ENCODE measurements at regions not wholly inside any gene's neighbourhood (a gene's known extent, or its start where the extent isn't known, plus 50 kb on each side); places are given as distances from the start of the nearest gene placed in this dataset.

DNA sequence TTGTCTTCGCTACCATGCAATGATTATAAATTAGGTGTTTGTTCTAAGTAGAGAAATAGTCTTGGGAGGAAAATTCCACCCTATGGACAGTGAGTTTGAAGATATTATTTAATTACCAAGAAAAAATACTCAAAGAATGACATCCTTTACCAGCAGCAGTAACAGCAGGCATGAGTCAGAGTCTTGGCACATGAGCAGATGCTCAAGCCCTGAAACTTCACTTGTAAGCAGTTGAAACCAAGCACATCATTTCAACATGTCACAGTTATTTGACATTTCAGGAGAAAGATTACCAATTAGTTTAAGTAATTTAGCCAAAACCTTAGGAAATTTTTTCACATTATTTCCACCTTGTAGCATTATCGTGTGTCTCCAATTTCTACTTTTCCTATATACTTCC is 99.2 kb downstream of the C12orf50 start:
- DNase-seq (ENCODE audit: insufficient read length, low spot score) (no peak), FAIRE-seq (no peak)

- FAIRE-seq (no peak), DNase-seq (ENCODE audit: insufficient read length, low spot score) (no peak)
Observed at GRCh38 chr12:87929346-87929745, 99.9 kb downstream of the C12orf50 start.

- no peak for FAIRE-seq
- no peak for DNase-seq (ENCODE audit: insufficient read length, low spot score)
Observed at GRCh38 chr12:87928031-87928430, 101.2 kb downstream of the C12orf50 start.

DNA sequence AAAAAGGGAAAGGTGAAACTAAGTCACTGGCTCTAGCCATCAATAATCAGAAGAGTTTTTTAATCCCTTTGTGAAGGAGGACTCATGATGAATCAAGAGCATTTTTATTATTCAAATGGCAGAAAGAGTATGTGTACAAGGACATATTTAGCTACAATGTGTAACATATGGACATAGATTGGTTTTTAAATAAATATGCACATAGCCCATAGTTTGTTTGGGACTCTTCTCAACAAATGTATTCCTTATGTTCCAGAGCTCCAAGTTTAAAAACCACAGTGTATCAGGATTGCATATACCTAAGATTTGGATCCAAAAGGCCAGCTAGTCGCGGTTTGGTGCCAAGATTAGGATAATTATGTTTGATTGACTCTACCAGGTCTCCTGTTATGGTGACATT is 104.2 kb downstream of the C12orf50 start:
- FAIRE-seq (no peak), DNase-seq (ENCODE audit: insufficient read length, low spot score) (no peak)

DNA sequence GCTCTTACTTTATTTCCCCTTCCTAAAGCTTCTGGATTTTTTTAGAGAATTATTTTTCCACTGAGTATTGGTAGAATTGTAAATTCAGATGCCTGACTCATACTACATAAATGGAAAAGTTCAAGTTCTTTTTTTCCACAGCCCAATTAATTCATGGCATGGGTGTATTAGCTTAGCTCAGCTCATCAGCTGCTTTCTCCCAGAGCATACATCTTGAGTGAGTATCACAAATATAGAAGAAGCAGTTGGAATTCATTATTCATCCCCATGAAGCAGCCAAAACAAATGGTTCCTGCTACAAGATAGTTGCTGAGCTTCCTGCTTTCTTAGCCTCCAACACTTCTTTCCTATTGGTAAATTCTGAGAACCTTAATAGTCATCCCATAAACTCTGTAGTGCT is 105.1 kb downstream of the C12orf50 start:
- DNase-seq (ENCODE audit: insufficient read length, low spot score) (no peak), FAIRE-seq (no peak)

DNA sequence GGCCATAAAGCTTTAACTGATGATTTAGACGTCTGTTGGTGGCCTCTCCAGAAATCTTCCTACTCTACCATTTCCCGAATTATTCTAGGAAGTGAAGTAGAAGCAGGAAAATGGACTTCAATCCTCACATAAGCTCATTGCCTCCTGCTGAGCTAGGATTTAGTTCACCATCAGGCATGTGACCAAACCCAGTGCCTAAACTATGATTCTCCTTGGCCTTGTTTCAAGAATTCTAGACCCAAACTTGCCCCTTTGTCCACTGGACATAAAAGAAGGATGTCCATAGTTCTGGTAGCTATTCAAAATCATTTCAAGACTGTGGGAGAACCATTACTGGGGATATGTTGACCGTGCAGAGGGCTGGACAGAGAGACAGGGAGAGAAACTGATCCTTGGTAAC is 105.8 kb downstream of the C12orf50 start:
- FAIRE-seq (no peak), DNase-seq (ENCODE audit: insufficient read length, low spot score) (no peak)

DNA sequence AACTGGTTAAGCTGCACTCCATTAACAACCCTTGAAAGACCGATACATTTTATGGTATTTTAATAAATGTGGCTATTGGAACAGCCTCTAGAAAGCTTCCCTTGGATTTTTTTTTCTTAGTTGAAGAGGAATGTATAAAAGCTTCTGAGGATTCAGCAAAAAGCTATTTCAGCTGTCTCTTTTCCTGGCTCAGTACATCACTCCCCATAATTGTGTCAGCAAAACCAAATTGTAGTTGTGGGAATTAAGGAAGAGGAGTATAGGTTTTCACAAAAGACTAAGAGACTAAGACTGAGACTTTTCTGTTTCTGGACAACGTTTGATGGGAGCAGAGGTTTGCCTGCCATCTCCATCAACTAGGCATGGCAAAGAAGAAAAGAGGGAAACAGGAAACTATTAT is 106.5 kb downstream of the C12orf50 start:
- no peak for FAIRE-seq
- no peak for DNase-seq (ENCODE audit: insufficient read length, low spot score)

DNA sequence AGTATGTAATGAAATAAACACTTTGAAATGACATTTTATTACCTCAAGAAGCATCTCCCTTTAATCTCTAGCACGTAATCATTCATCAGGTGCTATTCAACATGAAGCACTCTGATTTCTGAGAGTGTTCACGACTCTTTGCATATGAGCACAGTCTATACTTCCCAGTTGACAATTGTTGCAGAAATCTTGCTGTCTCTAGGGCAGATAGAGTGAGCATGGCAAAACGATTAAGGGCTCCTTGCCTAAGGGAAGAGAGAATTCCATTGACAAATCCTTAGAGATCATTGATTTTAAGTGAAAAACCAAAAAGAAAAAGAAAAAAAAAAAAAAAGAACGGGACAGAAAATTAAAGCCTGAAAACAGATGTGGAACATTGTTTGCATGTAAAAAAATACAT is 107.6 kb downstream of the C12orf50 start:
- FAIRE-seq (no peak), DNase-seq (ENCODE audit: insufficient read length, low spot score) (no peak)

DNA sequence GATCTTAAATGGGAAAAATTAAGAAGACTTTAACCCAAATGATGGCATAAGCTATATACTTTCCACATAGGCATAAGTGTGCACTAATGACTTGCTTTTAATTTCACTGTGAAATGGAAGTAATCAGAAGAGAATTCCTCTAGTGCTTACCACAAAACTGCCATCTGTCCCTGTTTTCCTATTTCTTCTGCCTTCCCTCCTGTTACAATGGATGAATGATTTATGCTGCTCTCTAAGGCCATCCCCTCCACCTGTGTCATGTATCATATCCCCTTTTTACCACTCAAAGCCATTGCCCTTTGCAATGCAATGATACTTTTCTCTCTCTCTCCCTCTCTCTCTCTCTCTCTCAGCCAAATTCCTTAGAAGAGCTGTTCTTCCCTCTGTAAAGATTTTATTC is 109.1 kb downstream of the C12orf50 start:
- no peak for FAIRE-seq
- no peak for DNase-seq (ENCODE audit: insufficient read length, low spot score)

DNA sequence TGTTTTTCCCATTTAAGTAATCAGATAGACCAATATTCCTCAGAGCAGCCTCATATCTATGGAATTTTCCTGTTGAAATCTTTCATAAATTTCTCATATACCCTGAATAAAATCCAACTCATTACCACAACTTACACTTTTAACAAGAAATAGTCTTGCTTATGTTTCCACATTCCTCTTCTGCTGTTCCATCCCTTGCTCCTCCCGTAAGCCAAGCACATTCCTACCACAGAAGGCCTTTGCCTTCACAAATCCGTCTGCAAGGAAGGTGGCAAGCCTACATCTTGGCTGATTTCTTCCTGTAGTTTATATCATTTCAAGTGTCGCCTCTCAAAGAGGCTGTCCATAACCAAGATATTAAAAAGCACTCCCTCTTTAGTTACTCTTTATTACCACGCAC is 127.7 kb downstream of the C12orf50 start:
- DNase-seq (ENCODE audit: insufficient read length, low spot score): no peak

DNA sequence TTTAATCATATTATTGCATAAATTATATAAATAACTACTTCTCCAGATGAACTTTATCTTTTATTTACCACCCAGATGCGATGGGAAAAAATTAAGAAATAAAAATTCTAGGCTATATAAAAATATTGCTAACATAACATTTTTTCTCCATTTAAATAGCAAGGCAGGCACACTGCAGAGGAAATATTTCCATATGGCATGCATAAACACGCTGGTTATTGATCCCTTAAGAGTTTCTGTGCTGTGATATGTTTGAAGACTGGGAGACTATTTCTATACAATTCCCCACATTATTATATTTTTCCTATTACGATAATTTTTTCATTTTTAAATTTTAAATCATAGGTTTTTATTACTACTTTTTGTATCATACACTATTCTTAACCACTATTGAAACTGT is 131.5 kb downstream of the C12orf50 start:
- DNase-seq (ENCODE audit: insufficient read length, low spot score) (no peak), FAIRE-seq (no peak)

More for the DNA sequence above, 127.7 kb downstream of the C12orf50 start:
- FAIRE-seq: no peak

DNA sequence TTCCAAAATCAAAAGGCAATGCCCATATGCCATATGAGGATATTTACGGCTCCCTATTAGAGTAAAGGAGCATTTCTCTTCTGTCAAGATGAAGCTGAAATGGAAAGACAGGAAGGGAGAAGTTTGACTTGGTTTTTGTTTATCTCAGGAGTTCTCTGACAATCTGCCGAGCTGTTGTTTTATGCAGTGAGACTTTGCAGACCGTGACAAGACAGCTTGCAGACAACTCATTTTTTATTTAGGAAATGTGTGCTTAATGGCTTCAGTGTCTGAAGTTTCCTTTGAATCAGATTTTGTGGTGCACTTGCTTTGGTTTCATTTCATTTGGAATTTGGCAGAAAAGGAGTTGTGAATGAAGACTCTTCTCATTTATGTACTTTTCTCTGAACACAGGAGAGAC is 145.4 kb downstream of the C12orf50 start:
- peak; percentile 39 for FAIRE-seq

DNA sequence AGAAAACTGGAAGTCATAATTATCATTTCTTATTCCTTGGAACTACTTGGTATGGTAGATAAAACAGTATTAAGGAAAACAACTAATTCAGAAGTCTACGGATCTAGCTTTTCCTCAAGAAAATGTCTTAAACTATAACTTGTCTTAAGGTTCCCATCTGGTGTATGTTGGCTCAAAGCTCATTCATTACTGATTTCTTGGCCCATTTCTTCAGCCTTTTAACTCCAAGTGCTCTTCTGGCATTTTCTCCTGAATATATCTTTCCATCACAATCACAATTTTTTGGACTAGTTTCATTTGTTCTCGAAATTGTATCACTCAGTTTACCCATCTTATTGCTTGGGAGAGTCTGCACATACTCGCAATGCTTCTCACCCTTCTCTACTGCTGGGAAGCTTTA is 150.1 kb downstream of the C12orf50 start:
- FAIRE-seq (no peak), DNase-seq (ENCODE audit: insufficient read length, low spot score) (no peak)

More for the DNA sequence above, 145.4 kb downstream of the C12orf50 start:
- DNase-seq (ENCODE audit: insufficient read length, low spot score): no peak

GRCh38 chr12:87870493-87871460 is 158.4 kb downstream of the C12orf50 start:
- FAIRE-seq (no peak), DNase-seq (ENCODE audit: insufficient read length, low spot score) (no peak)

- DNase-seq (ENCODE audit: insufficient read length, low spot score) (no peak), FAIRE-seq (no peak)
Observed at GRCh38 chr12:87870061-87870460, 159.1 kb downstream of the C12orf50 start.

GRCh38 chr12:87866578-87867292 is 162.5 kb downstream of the C12orf50 start:
- DNase-seq (ENCODE audit: insufficient read length, low spot score): no peak
- no peak for FAIRE-seq

GRCh38 chr12:87861791-87862190 is 167.4 kb downstream of the C12orf50 start:
- DNase-seq (ENCODE audit: insufficient read length, low spot score) (no peak), FAIRE-seq (no peak)

GRCh38 chr12:87853448-87854003 is 175.7 kb downstream of the C12orf50 start:
- DNase-seq (ENCODE audit: insufficient read length, low spot score): no peak
- FAIRE-seq: no peak

- FAIRE-seq: no peak
- no peak for DNase-seq (ENCODE audit: insufficient read length, low spot score)
Observed at GRCh38 chr12:87849074-87849473, 180.1 kb downstream of the C12orf50 start.

DNA sequence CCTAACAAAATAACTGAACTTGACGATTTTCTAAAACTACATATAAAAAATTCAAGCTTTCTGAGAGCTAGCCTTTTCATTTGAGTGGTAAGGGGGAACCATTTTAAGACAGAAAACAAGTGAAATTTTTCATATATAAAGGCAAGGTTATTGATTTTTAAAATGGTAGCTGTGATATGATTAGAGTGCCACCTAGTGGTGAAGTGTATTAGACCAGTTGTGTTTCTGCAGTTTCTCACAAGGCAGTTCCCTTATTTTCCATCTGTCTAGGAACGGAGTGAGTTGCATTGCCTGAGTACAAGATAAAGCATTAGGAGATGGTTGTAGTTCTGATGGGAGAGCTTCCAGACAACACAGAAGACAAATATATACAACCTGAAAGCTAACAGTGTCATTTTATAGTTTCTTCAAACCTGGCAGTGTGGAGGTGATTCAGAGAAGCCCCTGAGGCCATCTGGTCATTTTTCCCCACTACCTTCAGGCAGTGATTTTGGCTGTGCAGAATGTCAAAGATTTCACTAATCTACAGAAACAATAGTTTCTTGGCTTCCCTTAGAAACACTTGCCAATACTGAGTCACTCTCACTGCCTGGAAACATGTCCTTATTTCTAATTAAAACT is 180.8 kb downstream of the C12orf50 start:
- DNase-seq (ENCODE audit: insufficient read length, low spot score) (peak; percentile 10), FAIRE-seq (no peak)

- FAIRE-seq (no peak), DNase-seq (ENCODE audit: insufficient read length, low spot score) (no peak)
Observed at GRCh38 chr12:87847147-87847546, 182.1 kb downstream of the C12orf50 start.

Measured in GM19239 (cell line).